HepG2 (cell line): ENCODE measurements at regions not wholly inside any gene's neighbourhood (a gene's known extent, or its start where the extent isn't known, plus 50 kb on each side); places are given as distances from the start of the nearest gene placed in this dataset.

Experiments used
- CTCF ChIP-seq: sonication (generic); formaldehyde crosslinking; IDR thresholded peaks from 2 replicates; pipeline ENCODE4 v1.5.0; 2020; ENCODE audit warnings: mild to moderate bottlenecking, missing genetic modification reagents, moderate library complexity
- ETV5 ChIP-seq: IDR thresholded peaks from 2 replicates; pipeline ENCODE4 v1.6.1; 2018; ENCODE audit warnings: missing biosample characterization, missing genetic modification reagents, inconsistent platforms, borderline replicate concordance
- GTF2F1 ChIP-seq: fragments of 150-350 bp; IDR thresholded peaks from 2 replicates; pipeline ENCODE4 v1.6.1; 2014; ENCODE audit warnings: low read length
- JUN ChIP-seq: sonication (generic); formaldehyde crosslinking; IDR thresholded peaks from 2 replicates; pipeline ENCODE4 v1.4.0; 2020; ENCODE audit warnings: mild to moderate bottlenecking, missing genetic modification reagents
- KDM4B ChIP-seq: sonication (generic); formaldehyde crosslinking; IDR thresholded peaks from 2 replicates; pipeline ENCODE4 v1.4.0; 2020; ENCODE audit warnings: missing genetic modification reagents
- MAX ChIP-seq: IDR thresholded peaks from 2 replicates; pipeline ENCODE4 v1.6.1; 2012; ENCODE audit warnings: inconsistent platforms
- PLRG1 ChIP-seq: fragments of 450-650 bp; conservative IDR thresholded peaks from 2 replicates; pipeline ENCODE4 v1.6.1; 2016
- POLR2AphosphoS5 ChIP-seq: IDR thresholded peaks from 2 replicates; pipeline ENCODE4 v1.6.1; 2012; ENCODE audit warnings: low read depth, low read length
- PRDM15 ChIP-seq: sonication (generic); formaldehyde crosslinking; IDR thresholded peaks from 2 replicates; pipeline ENCODE4 v1.4.0; 2020; ENCODE audit warnings: missing genetic modification reagents
- THAP9 ChIP-seq: sonication (generic); formaldehyde crosslinking; IDR thresholded peaks from 2 replicates; pipeline ENCODE4; 2020; ENCODE audit warnings: missing genetic modification reagents, mild to moderate bottlenecking, borderline replicate concordance
- UBTF ChIP-seq: sonication (generic); formaldehyde crosslinking; IDR thresholded peaks from 2 replicates; pipeline ENCODE4 v1.4.0; 2020; ENCODE audit warnings: mild to moderate bottlenecking, missing genetic modification reagents
- ZNF530 ChIP-seq: sonication (generic); formaldehyde crosslinking; IDR thresholded peaks from 2 replicates; pipeline ENCODE4 v1.5.0; 2020; ENCODE audit warnings: low read depth, mild to moderate bottlenecking, missing genetic modification reagents
- ZNF609 ChIP-seq: sonication (generic); formaldehyde crosslinking; IDR thresholded peaks from 2 replicates; pipeline ENCODE4 v1.4.0; 2020; ENCODE audit warnings: mild to moderate bottlenecking, missing genetic modification reagents, borderline replicate concordance

- TF ChIP-seq THAP9 = no peak
- no peak for TF ChIP-seq ZNF609 (CRISPR knock-in tag)
- no peak for TF ChIP-seq POLR2AphosphoS5
- TF ChIP-seq GTF2F1 = no peak
- TF ChIP-seq KDM4B (CRISPR knock-in tag) = no peak
- TF ChIP-seq UBTF (CRISPR knock-in tag) = no peak
- TF ChIP-seq PRDM15 (CRISPR knock-in tag) = no peak
- no peak for TF ChIP-seq MAX
- TF ChIP-seq CTCF = no peak
- no peak for TF ChIP-seq ETV5 (CRISPR knock-in tag)
- no peak for TF ChIP-seq JUN (CRISPR knock-in tag)
- no peak for TF ChIP-seq PLRG1
- no peak for TF ChIP-seq ZNF530 (CRISPR knock-in tag)
These were observed 144.5 kb downstream of the CCDC34 start for GRCh38 chr11:27218421-27219038.
